ENCODE measurements at regions not wholly inside any gene's neighbourhood (a gene's known extent, or its start where the extent isn't known, plus 50 kb on each side); places are given as distances from the start of the nearest gene placed in this dataset.
"Not testable (repeated sequence)": the region's sequence is repeated elsewhere in the genome, so short reads cannot be mapped to it uniquely, and the experiment has no call there.

DNA sequence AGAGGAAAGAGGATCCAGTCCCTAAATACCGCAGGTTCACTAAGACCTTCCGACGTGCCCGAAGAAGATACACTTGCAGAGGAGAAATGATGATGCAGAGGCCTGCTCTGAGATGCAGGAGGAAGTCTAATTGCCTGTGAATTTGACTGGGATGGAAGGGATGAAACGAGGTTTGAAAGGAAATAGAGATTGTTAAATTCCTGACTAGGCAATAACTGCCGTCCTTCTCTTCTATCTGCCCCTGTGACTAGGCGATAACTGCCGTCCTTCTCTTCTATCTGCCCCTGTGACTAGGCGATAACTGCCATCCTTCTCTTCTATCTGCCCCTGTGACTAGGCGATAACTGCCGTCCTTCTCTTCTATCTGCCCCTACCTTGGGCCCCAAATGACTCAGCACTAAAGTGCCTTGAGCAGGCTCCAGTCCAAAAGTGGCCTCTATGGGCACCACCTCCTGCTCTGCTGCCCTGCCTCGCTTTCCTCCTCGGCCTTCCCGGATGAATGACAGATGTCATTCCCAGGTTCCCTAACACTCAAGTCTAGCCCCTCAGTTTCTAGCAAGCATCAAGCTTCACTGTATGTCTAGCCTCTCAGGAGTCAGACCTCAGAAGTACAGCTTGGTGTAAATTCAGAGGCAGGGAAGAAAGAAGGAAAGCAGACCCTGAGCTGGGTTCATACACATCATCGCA, 189.1 kb downstream of the FOXD4L6 start:
- not testable (repeated sequence) for DNase-seq (ENCODE audit: low spot score); FAIRE-seq

GRCh38 chr9:40935336-40935735, 193.1 kb downstream of the FOXD4L6 start:
- DNase-seq (ENCODE audit: low spot score): no peak
- FAIRE-seq: no peak

- not testable (repeated sequence) for FAIRE-seq
Measured at GRCh38 chr9:40934480-40934879, 194.0 kb downstream of the FOXD4L6 start.

DNA sequence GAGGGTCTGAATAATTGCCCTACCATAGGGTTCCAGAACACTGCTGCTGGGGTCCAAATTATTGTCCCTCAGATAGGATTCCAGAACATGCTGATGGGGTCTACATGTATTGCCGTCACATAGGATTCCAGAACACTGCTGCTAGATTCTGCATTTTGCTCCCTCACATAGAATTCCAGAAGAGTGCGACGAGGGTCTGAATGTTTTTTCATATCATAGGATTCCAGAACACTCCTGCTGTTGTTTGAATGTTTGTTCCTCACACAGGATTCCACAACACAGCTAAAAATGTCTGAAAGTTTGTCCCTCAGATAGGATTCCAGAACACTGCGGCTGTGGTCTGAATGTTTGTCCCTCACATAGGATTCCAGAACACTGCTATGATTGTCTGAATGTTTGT, 198.1 kb downstream of the FOXD4L6 start:
- FAIRE-seq; DNase-seq (ENCODE audit: low spot score): not testable (repeated sequence)

More at GRCh38 chr9:40934480-40934879, 194.0 kb downstream of the FOXD4L6 start:
- DNase-seq (ENCODE audit: low spot score): not testable (repeated sequence)

- FAIRE-seq; DNase-seq (ENCODE audit: low spot score): not testable (repeated sequence)
Measured at GRCh38 chr9:40929488-40929845, 199.0 kb downstream of the FOXD4L6 start.

GRCh38 chr9:40928803-40929487, 199.5 kb downstream of the FOXD4L6 start:
- FAIRE-seq: no peak
- DNase-seq (ENCODE audit: low spot score): no peak

DNA sequence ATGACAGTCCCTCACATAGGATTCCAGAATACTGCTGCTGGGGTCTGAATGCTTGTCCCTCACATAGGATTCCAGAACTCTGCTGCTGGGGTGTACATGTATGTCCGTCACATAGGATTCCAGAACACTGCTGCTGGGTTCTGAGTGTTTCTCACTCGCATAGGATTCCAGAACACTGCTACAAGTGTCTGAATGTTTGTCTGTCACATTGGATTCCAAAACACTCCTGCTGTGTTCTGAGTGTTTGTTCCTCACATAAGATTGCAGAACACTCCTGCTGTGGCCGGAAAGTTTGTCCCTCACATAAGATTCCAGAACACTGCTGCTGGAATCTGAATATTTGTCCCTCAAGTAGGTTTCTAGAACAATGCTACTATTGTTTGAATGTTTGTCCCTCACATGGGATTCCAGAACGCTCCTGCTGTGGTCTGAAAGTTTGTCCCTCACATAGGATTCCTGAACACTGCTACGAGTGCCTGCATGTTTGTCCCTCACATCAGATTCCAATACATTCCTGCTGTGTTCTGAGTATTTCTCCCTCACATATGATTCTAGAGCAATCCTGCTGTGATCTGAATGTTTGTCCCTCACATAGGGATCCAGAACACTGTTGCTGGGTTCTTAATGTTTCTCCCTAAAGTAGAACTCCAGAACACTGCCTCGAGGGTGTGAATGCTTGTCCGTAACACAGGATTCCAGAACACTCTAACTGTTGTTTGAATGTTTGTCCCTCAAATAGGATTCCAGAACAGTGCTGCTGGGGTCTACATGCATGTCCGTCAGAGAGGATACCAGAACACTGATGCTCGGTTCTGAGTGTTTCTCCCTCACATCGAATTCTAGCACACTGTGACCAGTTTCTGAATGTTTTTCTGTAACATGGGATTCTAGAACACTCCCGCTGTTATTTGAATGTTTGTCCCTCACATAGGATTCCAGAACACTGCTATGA, 200.4 kb downstream of the FOXD4L6 start:
- no peak for DNase-seq (ENCODE audit: low spot score)
- FAIRE-seq: no peak

- FAIRE-seq (no peak), DNase-seq (ENCODE audit: low spot score) (no peak)
Measured at GRCh38 chr9:40927260-40927631, 201.2 kb downstream of the FOXD4L6 start.

DNA sequence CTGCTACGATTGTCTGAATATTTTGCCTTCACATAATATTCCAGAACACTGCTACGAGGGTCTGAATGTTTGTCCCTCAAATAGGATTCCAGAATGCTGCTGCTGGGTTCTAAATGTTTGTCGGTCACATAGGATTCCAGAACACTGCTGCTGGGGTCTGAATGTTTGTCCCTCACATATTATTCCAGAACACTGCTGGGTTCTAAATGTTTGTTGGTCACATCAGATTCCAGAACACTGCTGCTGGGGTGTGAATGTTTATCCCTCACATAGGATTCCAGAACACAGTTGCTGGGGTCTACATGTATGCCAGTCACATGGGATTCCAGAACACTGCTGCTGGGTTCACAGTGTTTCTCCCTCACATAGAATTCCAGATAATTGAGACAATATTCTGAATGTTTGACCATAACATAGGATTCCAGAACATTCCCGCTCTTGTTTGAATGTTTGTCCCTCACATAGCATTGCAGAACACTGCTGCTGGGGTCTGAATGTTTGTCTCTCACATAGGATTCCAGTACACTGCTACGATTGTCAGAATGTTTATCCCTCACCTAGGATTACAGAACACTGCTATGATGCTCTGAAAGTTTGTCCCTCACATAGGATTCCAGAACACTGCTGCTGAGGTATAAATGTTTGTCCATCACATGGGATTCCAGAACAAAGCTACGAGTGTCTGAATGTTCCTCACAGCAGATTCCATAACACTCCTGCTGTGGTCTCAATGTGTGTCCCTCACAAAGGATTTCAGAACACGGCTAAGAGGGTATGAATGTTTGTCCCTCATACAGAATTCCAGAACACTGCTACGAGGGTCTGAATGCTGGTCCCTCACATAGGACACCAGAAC, 201.8 kb downstream of the FOXD4L6 start:
- DNase-seq (ENCODE audit: low spot score) (no peak), FAIRE-seq (no peak)

DNA sequence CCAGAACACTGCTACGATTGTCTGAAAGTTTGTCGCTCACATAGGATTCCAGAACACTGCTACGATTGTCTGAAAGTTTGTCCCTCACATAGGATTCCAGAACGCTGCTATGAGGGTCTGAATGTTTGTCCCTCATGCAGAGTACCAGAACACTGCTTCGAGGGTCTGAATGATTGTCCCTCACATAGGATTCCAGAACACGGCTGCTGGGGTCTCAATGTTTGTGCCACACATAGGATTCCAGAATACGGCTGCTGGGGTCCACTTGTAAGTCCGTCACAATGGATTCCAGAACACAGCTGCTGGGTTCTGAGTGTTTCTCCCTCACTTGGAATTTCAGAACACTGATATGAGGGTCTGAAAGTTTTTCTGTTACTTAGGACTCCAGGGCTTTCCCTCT, 203.3 kb downstream of the FOXD4L6 start:
- DNase-seq (ENCODE audit: low spot score) (no peak), FAIRE-seq (no peak)

DNA sequence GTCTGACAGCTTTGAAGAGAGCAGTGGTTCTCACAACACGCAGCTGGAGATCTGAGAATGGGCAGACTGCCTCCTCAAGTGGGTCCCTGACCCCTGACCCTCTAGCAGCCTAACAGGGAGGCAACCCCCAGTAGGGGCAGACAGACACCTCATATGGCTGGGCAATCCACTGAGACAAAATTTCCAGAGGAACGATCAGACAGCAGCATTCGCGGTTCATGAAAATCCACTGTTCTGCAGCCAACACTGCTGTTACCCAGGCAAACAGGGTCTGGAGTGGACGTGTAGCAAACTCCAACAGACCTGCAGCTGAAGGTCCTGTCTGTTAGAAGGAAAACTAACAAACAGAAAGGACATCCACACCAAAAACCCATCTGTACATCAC, 212.1 kb downstream of the FOXD4L6 start:
- not testable (repeated sequence) for FAIRE-seq; DNase-seq (ENCODE audit: low spot score)

- FAIRE-seq; DNase-seq (ENCODE audit: low spot score): not testable (repeated sequence)
Measured at GRCh38 chr9:40915660-40916398, 212.7 kb downstream of the FOXD4L6 start.

- FAIRE-seq (no peak), DNase-seq (ENCODE audit: low spot score) (no peak)
Measured at GRCh38 chr9:40914772-40915659, 213.5 kb downstream of the FOXD4L6 start.

DNA sequence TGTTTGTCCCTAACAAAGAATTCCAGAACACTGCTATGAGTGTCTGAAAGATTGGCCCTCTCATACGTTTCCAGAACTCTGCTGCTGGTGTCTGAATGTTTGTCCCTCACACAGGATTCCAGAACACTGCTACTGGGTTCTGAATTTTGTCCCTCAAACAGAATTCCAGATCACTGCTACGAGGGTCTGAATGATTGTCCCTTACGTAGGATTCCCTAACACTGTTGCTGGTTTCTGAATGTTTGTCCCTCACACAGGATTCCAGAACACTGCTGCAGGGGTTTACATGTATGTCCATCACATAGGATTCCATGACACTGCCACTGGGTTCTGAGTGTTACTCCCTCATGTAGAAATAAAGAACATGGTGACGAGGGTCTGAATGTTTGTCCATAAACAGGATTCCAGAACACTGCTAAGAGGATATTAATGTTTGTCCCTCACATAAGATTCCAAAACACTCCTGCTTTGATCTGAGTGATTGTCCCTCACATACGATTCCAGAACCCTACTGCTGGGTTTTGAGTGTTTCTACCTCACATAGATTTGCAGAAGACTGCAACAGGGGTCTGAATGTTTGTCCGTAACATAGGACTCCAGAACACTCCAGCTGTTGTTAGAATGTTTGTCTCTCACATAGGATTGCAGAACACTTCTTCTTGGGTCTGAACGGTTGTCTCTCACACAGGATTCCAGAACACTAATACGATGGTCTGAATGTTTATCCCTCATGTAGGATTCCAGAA, 214.4 kb downstream of the FOXD4L6 start:
- DNase-seq (ENCODE audit: low spot score) (no peak), FAIRE-seq (no peak)

- DNase-seq (ENCODE audit: low spot score) (no peak), FAIRE-seq (no peak)
Measured at GRCh38 chr9:40913096-40913719, 215.3 kb downstream of the FOXD4L6 start.

DNA sequence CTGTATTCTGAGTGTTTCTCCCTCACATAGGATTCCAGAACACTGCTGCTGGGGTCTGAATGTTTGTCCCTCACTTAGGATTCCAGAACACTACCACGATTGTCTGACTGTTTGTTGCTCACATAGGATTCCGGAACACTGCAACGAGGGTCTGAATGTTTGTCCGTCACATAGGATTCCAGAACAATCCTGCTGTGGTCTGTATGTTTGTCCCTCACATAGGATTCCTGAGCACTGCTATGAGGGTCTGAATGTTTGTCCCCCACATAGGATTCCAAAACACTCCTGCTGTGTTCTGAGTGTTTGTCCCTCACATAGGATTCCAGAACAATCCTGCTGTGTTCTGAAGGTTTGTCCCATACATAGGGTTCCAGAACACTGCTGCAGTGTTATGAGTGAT, 215.8 kb downstream of the FOXD4L6 start:
- DNase-seq (ENCODE audit: low spot score); FAIRE-seq: not testable (repeated sequence)

GRCh38 chr9:40911647-40912046, 216.8 kb downstream of the FOXD4L6 start:
- FAIRE-seq: no peak

GRCh38 chr9:40910995-40911394, 217.5 kb downstream of the FOXD4L6 start:
- not testable (repeated sequence) for DNase-seq (ENCODE audit: low spot score); FAIRE-seq

More at GRCh38 chr9:40911647-40912046, 216.8 kb downstream of the FOXD4L6 start:
- DNase-seq (ENCODE audit: low spot score): no peak
